ENCODE measurements at regions not wholly inside any gene's neighbourhood (a gene's known extent, or its start where the extent isn't known, plus 50 kb on each side); places are given as distances from the start of the nearest gene placed in this dataset.

DNA sequence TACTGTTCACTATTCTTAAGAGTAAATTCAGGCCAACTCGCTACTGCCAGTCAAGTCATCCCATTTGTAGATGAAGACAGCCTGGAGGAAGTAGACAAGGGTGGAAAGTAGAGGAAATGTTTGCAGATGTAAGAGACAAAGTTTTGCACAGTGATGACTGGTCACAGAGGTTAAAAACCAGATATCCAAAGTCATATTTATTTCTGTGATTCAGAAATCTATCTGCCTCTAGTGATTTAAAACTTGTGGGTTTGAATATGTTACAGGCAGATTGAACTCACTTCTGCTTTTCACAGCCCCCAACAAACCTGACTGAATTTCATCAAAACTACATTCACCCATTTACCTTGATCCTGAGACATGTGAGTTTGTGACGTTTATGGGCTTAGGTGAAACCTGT, 484.7 kb upstream of the C1orf87 start:
- Histone ChIP-seq H4K20me1 (ENCODE audit: low read depth, low read length) (no peaks in the 10 kb centered on the region), H3K4me2 (ENCODE audit: low read depth, low read length, poor library complexity, severe bottlenecking) (no peak overlapping the region), H3K9ac (ENCODE audit: low read length) (no peak overlapping the region)

DNA sequence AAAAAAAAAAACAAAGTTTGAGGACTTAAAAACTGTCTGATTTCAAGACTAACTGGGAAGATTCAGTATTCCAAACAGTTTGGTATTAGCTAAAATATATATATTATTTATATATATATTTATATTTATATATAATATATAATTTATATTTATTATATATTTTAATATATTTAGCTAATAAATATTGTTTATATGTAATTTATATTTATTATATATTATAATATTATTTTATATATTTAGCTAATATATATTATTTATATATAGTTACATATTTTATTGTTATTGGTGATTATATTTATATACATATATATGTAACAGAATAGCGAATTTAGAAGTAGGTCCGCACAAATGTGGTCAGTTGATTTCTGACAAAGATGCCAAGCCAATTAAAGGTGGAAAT, 480.2 kb upstream of the C1orf87 start:
- Histone ChIP-seq H3K9ac (ENCODE audit: low read length) (no peak overlapping the region), H3K36me3 (ENCODE audit: low read length) (no peaks in the 10 kb centered on the region), H3F3A (ENCODE audit: insufficient read depth) (no peaks in the 10 kb centered on the region), H3K4me2 (ENCODE audit: low read depth, low read length, poor library complexity, severe bottlenecking) (no peak overlapping the region), H3K79me2 (ENCODE audit: insufficient read depth, low read length) (no peaks in the 10 kb centered on the region), H3K27ac (ENCODE audit: low read depth, low read length) (no peak overlapping the region), H3K9me3 (ENCODE audit: insufficient read depth, low read length) (no peaks in the 10 kb centered on the region), H3K27me3 (ENCODE audit: low read length) (no peaks in the 10 kb centered on the region), H3K4me3 (ENCODE audit: insufficient read depth, low read length, poor library complexity, severe bottlenecking) (no peak overlapping the region), H2AFZ (ENCODE audit: low read depth, low read length, severe bottlenecking) (no peak overlapping the region), H3K9me2 (replicated peaks; ENCODE audit: insufficient read depth, low read length) (0 out of 2 replicates have a peak, but pooled peaks cover 4% of the 10 kb centered on the region), H4K20me1 (ENCODE audit: low read depth, low read length) (no peaks in the 10 kb centered on the region)
- TF ChIP-seq, protein P1, sequence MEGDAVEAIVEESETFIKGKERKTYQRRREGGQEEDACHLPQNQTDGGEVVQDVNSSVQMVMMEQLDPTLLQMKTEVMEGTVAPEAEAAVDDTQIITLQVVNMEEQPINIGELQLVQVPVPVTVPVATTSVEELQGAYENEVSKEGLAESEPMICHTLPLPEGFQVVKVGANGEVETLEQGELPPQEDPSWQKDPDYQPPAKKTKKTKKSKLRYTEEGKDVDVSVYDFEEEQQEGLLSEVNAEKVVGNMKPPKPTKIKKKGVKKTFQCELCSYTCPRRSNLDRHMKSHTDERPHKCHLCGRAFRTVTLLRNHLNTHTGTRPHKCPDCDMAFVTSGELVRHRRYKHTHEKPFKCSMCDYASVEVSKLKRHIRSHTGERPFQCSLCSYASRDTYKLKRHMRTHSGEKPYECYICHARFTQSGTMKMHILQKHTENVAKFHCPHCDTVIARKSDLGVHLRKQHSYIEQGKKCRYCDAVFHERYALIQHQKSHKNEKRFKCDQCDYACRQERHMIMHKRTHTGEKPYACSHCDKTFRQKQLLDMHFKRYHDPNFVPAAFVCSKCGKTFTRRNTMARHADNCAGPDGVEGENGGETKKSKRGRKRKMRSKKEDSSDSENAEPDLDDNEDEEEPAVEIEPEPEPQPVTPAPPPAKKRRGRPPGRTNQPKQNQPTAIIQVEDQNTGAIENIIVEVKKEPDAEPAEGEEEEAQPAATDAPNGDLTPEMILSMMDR (IDR thresholded peaks at IDR 0.05; ENCODE audit: insufficient read depth, low read length, poor library complexity, severe bottlenecking): no peak
- TF ChIP-seq EZH2phosphoT487 (conservative IDR thresholded peaks at IDR 0.05; ENCODE audit: low read length): no peak

More for the DNA sequence above, 484.7 kb upstream of the C1orf87 start:
- Histone ChIP-seq H3K27me3 (ENCODE audit: low read length) (no peaks in the 10 kb centered on the region), H3K9me3 (ENCODE audit: insufficient read depth, low read length) (no peaks in the 10 kb centered on the region), H3K9me2 (replicated peaks; ENCODE audit: insufficient read depth, low read length) (no peaks in the 10 kb centered on the region), H3K4me3 (ENCODE audit: insufficient read depth, low read length, poor library complexity, severe bottlenecking) (no peak overlapping the region), H3F3A (ENCODE audit: insufficient read depth) (no peaks in the 10 kb centered on the region), H3K36me3 (ENCODE audit: low read length) (no peaks in the 10 kb centered on the region), H3K27ac (ENCODE audit: low read depth, low read length) (no peak overlapping the region), H3K79me2 (ENCODE audit: insufficient read depth, low read length) (no peaks in the 10 kb centered on the region), H2AFZ (ENCODE audit: low read depth, low read length, severe bottlenecking) (no peak overlapping the region)
- TF ChIP-seq, protein P1 (IDR thresholded peaks at IDR 0.05; ENCODE audit: insufficient read depth, low read length, poor library complexity, severe bottlenecking): no peak
- TF ChIP-seq EZH2phosphoT487 (conservative IDR thresholded peaks at IDR 0.05; ENCODE audit: low read length): no peak

DNA sequence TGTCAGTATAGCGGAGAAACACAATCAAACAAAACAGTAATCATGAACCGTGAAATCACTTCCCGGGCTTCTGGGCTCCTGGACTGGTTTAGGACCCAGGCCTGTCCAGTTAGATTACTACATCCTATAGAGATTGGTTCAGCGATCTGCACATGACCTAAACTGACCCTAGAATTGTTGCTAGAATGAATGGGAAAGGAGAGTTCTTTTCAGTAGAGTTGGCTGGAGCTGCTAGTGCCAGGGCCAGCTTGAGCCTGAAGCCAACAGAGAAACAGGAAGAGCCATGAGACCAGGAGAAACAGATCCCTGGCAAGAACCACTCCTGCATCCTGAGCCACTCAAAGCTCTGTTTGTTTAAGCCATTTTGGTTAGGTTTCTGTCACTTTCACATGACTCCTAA, 474.3 kb upstream of the C1orf87 start:
- Histone ChIP-seq H3K4me3 (ENCODE audit: insufficient read depth, low read length, poor library complexity, severe bottlenecking) (no peak overlapping the region), H3K79me2 (ENCODE audit: insufficient read depth, low read length) (no peaks in the 10 kb centered on the region), H3K9ac (ENCODE audit: low read length) (no peak overlapping the region), H2AFZ (ENCODE audit: low read depth, low read length, severe bottlenecking) (no peak overlapping the region), H3K27me3 (ENCODE audit: low read length) (no peaks in the 10 kb centered on the region), H3K36me3 (ENCODE audit: low read length) (no peaks in the 10 kb centered on the region), H3F3A (ENCODE audit: insufficient read depth) (no peaks in the 10 kb centered on the region), H3K4me2 (ENCODE audit: low read depth, low read length, poor library complexity, severe bottlenecking) (no peak overlapping the region), H3K9me3 (ENCODE audit: insufficient read depth, low read length) (no peaks in the 10 kb centered on the region), H3K27ac (ENCODE audit: low read depth, low read length) (no peak overlapping the region), H4K20me1 (ENCODE audit: low read depth, low read length) (no peaks in the 10 kb centered on the region), H3K9me2 (replicated peaks; ENCODE audit: insufficient read depth, low read length) (0 out of 2 replicates have a peak, but pooled peaks cover under 1% of the 10 kb centered on the region)
- TF ChIP-seq, protein P1 (IDR thresholded peaks at IDR 0.05; ENCODE audit: insufficient read depth, low read length, poor library complexity, severe bottlenecking): no peak
- TF ChIP-seq EZH2phosphoT487 (conservative IDR thresholded peaks at IDR 0.05; ENCODE audit: low read length): no peak

Measured in SU-DHL-6 (cell line).